Stomach (tissue), 8 donors: ENCODE measurements at regions not wholly inside any gene's neighbourhood (a gene's known extent, or its start where the extent isn't known, plus 50 kb on each side); places are given as distances from the start of the nearest gene placed in this dataset.
"Not testable (repeated sequence)": the region's sequence is repeated elsewhere in the genome, so short reads cannot be mapped to it uniquely, and the experiment has no call there.

ENCODE experiments used
- DNase-seq, 2 donors: peaks; one replicate each; pipeline versions ENCODE4 v3.0.0 to v3.0.0-alpha.2; 2013 to 2019
- H3K27ac ChIP-seq, 5 donors: fragments of 200-600 bp in 4 of 5; sonication (generic) in 4 of 5; one replicate each; pipeline ENCODE4 v1.5.1; 2013 to 2019; ENCODE audit warnings: mild to moderate bottlenecking in 1 of 5, moderate library complexity in 1 of 5
- H3K27me3 ChIP-seq, 3 donors: fragments of 200-600 bp; sonication (generic); one replicate each; pipeline ENCODE4 v1.5.1; 2017 to 2019; ENCODE audit warnings: mixed run types in 1 of 3
- H3K36me3 ChIP-seq, 4 donors: fragments of 200-600 bp; sonication (generic); 1 replicate in 3 of 4; 2 replicates in 1 of 4; pipeline ENCODE4 v1.5.1; 2016 to 2019
- H3K4me1 ChIP-seq, 4 donors: fragments of 200-600 bp; sonication (generic); one replicate each; pipeline ENCODE4 v1.5.1; 2016 to 2019
- H3K4me3 ChIP-seq, 4 donors: fragments of 200-600 bp; sonication (generic) in 3 of 4; one replicate each; pipeline ENCODE4 v1.5.1; 2016 to 2019; ENCODE audit warnings: mild to moderate bottlenecking in 1 of 4
- H3K9me3 ChIP-seq, 4 donors: fragments of 200-600 bp; sonication (generic); one replicate each; pipeline ENCODE4 v1.5.1; 2016 to 2019
- EP300 ChIP-seq: sonication (generic); formaldehyde crosslinking; IDR thresholded peaks from one replicate; pipeline ENCODE4 v1.6.1; 2017; ENCODE audit warnings: antibody characterized with exemption
- POLR2A ChIP-seq, 4 donors: fragments of 450-650 bp; IDR thresholded peaks; one replicate each; pipeline ENCODE4 v1.6.1; 2016; ENCODE audit warnings: antibody characterized with exemption in 4 of 4, control low read depth in 2 of 4, mild to moderate bottlenecking in 1 of 4, moderate library complexity in 1 of 4
- POLR2AphosphoS5 ChIP-seq, 3 donors: sonication (generic); formaldehyde crosslinking; IDR thresholded peaks; one replicate each; pipeline ENCODE4 v1.6.1; 2016; ENCODE audit warnings: antibody characterized with exemption in 3 of 3
- whole genome bisulfite sequencing, 5 donors: extraction: QIAGEN DNeasy Blood & Tissue Kit in 3 of 5; methylation state at CpG; one replicate each; pipeline versions ENCODE4 v1.1.5 to v1.1.7; 2013 to 2018; 5-methylcytosine and 5-hydroxymethylcytosine counted together
- intact Hi-C: fragments of 100-400 bp; cut with DNase I; formaldehyde crosslinking; loops from one replicate; pipeline ENCODE4 v1.15.1; 2023; ENCODE audit warnings: low total_unique reads
- TF ChIP-seq, protein P1 (sequence below), 7 experiments: fragments of 450-650 bp in 4 of 7; fragments of 200-600 bp in 3 of 7; sonication (generic) in 3 of 7; IDR thresholded peaks; one replicate each; pipeline ENCODE4 v1.5.1; 2016 to 2019; ENCODE audit warnings: antibody characterized with exemption in 7 of 7, control low read depth in 2 of 7, mild to moderate bottlenecking in 1 of 7
- donor health status: healthy with polysubstance abuse.
- donor health status: Bipolar disorder and iron deficiency.
- donor health status: healthy.

DNA sequence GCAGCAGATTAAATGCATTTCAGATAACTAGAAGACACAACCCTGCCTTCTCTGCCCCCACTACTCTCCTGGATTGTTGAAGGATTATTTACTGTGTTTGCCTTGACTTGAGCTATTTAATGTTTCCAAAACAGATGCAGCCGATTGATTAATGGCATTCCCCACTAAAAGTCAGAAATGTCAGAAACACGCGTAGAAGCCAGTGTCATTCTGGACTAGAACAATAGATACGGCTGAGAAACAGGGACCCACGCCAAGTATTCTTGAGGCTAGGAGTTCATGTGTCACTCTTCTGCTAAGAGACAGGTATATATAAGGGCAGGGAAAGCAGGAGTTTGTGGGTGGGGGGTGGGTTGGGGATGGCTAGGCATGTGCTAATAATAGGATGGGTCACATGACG lies 366.7 kb upstream of the PROX1 start:
- H3K4me3 ChIP-seq, result no peak overlapping the region
- intact Hi-C loops, result no loop called here
- 74 to 88% (median 80%) methylated on average over 6 of the region's 6 CpGs for WGBS, 5 donors
- H3K36me3 ChIP-seq, result no peaks in the 10 kb centered on the region
- no peak for DNase-seq
- no peak overlapping the region for H3K27ac ChIP-seq
- H3K27me3 ChIP-seq, result peaks cover 0 to 2% (median 0%) of the 10 kb centered on the region in 3 donors
- TF ChIP-seq POLR2A (IDR thresholded peaks at IDR 0.05), result no peak
- TF ChIP-seq, protein P1, sequence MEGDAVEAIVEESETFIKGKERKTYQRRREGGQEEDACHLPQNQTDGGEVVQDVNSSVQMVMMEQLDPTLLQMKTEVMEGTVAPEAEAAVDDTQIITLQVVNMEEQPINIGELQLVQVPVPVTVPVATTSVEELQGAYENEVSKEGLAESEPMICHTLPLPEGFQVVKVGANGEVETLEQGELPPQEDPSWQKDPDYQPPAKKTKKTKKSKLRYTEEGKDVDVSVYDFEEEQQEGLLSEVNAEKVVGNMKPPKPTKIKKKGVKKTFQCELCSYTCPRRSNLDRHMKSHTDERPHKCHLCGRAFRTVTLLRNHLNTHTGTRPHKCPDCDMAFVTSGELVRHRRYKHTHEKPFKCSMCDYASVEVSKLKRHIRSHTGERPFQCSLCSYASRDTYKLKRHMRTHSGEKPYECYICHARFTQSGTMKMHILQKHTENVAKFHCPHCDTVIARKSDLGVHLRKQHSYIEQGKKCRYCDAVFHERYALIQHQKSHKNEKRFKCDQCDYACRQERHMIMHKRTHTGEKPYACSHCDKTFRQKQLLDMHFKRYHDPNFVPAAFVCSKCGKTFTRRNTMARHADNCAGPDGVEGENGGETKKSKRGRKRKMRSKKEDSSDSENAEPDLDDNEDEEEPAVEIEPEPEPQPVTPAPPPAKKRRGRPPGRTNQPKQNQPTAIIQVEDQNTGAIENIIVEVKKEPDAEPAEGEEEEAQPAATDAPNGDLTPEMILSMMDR (IDR thresholded peaks at IDR 0.05), result no peak
- TF ChIP-seq EP300, result no peak
- TF ChIP-seq POLR2AphosphoS5 (IDR thresholded peaks at IDR 0.05), result no peak
- H3K9me3 ChIP-seq, result no peaks in the 10 kb centered on the region
- H3K4me1 ChIP-seq, result no peaks in the 10 kb centered on the region

DNA sequence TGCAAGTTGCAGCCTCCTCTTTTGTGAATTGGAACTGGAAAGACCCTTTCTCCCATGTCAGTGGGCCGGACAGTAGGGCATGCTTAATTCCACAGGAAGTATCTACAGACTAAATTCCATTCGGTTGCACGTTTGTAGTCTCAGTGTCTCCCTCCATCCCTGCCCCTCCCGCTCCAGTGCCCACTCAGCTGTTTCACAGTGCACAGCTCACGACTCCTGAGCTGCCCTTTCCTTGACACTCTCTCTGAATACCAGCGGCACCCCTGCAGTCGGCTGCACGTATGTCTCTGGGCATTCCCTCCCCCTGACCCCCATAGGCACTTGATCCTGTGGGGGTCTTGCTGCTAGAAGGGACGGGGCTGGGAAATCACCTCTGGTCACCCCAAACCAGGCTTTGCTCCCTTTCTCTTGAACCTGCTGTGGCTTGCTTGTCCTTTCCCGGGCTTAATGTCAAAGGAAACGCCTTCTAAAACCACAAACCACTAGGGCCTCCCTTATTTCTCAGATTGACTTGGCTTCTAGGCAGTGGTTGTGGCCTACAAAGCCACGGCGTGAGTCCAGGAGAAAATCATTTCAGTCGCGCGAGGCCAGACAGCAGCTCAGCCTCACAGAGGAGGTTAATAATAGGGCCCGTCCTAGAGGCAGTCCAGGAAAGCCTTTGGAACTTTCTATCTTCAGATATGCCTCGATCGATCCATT lies 365.3 kb upstream of the PROX1 start:
- no peak for DNase-seq

DNA sequence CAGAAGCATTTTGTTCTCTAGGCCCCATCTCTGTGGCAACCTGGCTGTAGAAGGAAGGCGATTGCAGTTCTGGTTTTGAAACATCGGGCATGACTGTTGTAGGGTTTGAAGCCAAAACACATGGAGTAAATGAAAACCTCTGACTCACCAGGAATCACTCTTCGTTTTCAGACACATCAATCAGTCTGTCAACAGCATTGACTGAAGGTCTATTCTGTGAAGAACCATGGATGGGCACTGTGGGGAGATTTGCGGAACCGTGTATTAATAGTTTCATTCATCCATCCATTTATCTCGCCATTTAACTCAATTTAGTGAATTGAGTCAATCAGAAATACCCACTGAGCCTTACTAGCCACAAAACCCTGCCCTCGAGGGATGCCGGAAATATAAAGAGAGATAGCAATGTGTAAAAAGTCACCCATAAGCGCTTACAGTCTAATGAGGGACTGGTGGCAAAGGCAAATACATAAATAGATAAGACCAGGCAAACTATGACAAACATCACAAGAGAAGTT lies 364.6 kb upstream of the PROX1 start:
- no peaks in the 10 kb centered on the region for H3K27me3 ChIP-seq
- H3K27ac ChIP-seq, result no peak overlapping the region
- no peak for TF ChIP-seq POLR2AphosphoS5 (IDR thresholded peaks at IDR 0.05)
- no peak for TF ChIP-seq POLR2A (IDR thresholded peaks at IDR 0.05)
- TF ChIP-seq, protein P1 (IDR thresholded peaks at IDR 0.05), result no peak
- TF ChIP-seq EP300, result no peak
- WGBS, 5 donors, result 58 to 71% (median 62%) methylated on average over 9 of the region's 9 CpGs
- no peak overlapping the region for H3K4me3 ChIP-seq
- peaks cover 0 to 6% (median 5%) of the 10 kb centered on the region in 4 donors for H3K9me3 ChIP-seq
- no peak for DNase-seq
- no peaks in the 10 kb centered on the region for H3K36me3 ChIP-seq
- intact Hi-C loops, result no loop called here
- H3K4me1 ChIP-seq, result no peaks in the 10 kb centered on the region

More for the DNA sequence above, 365.3 kb upstream of the PROX1 start:
- TF ChIP-seq POLR2A (IDR thresholded peaks at IDR 0.05), result no peak
- TF ChIP-seq EP300, result no peak
- TF ChIP-seq POLR2AphosphoS5 (IDR thresholded peaks at IDR 0.05), result no peak
- TF ChIP-seq, protein P1 (IDR thresholded peaks at IDR 0.05), result no peak
- intact Hi-C loops, result no loop called here
- no peak overlapping the region for H3K4me3 ChIP-seq
- H3K27ac ChIP-seq, result no peak overlapping the region
- H3K9me3 ChIP-seq, result peaks cover 0 to 6% (median 5%) of the 10 kb centered on the region in 4 donors
- no peaks in the 10 kb centered on the region for H3K27me3 ChIP-seq
- 59 to 77% (median 69%) methylated on average over 19 of the region's 19 CpGs for WGBS, 5 donors
- no peaks in the 10 kb centered on the region for H3K4me1 ChIP-seq
- no peaks in the 10 kb centered on the region for H3K36me3 ChIP-seq

DNA sequence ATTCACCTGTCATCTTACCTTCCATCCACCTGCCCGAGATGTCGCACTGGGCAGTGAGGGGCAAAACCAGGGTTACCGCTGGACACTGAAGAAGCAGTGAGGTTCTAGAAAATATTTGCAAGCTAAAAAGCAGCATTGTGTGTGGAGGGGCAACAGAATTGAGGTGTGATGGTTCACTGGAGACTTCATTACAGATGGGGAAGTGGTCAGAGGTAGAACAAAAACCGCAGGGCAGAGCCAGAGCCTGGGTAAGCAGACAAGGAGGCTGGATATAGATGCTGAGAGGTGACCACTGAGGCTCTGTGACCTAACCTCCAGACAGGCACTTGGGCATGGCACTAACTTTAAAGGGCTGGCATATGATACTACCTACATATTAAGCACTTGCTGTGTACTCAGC lies 363.9 kb upstream of the PROX1 start:
- DNase-seq, result no peak
- WGBS, 5 donors, result 68 to 82% (median 74%) methylated on average over 4 of the region's 4 CpGs
- Histone ChIP-seq H3K27ac (no peak overlapping the region), H3K36me3 (no peaks in the 10 kb centered on the region), H3K4me1 (no peaks in the 10 kb centered on the region), H3K4me3 (no peak overlapping the region), H3K9me3 (peaks cover 0 to 6% (median 5%) of the 10 kb centered on the region in 4 donors), H3K27me3 (no peaks in the 10 kb centered on the region)
- TF ChIP-seq EP300 (no peak), POLR2A (IDR thresholded peaks at IDR 0.05) (no peak), POLR2AphosphoS5 (IDR thresholded peaks at IDR 0.05) (no peak)
- TF ChIP-seq, protein P1 (IDR thresholded peaks at IDR 0.05), result no peak
- intact Hi-C loops, result no loop called here

DNA sequence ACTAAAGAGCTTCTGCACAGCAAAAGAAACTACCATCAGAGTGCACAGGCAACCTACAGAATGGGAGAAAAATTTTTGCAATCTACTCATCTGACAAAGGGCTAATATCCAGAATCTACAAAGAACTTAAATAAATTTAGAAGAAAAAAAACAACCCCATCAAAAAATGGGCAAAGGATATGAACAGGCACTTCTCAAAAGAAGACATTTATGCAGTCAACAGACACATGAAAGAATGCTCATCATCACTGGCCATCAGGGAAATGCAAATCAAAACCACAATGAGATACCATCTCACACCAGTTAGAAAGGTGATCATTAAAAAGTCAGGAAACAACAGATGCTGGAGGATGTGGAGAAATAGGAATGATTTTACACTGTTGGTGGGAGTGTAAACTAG lies 351.0 kb upstream of the PROX1 start:
- H3K27me3 ChIP-seq, H3K4me3 ChIP-seq, intact Hi-C loops, H3K27ac ChIP-seq, H3K4me1 ChIP-seq, DNase-seq, H3K36me3 ChIP-seq: not testable (repeated sequence)
- H3K9me3 ChIP-seq, result peaks cover 0 to 13% (median 5%) of the 10 kb centered on the region in 4 donors
